H7 (cell line): ENCODE measurements at regions not wholly inside any gene's neighbourhood (a gene's known extent, or its start where the extent isn't known, plus 50 kb on each side); places are given as distances from the start of the nearest gene placed in this dataset.
"Not testable (repeated sequence)": the region's sequence is repeated elsewhere in the genome, so short reads cannot be mapped to it uniquely, and the experiment has no call there.

Experiments used
- DNase-seq: peaks from one replicate; pipeline ENCODE4 v3.0.0; 2012
- H3K27me3 ChIP-seq: 2 replicates; pipeline ENCODE4 v1.6.0; 2011; ENCODE audit warnings: mild to moderate bottlenecking, low read length; ENCODE audit not compliant: control insufficient read depth, insufficient read depth
- H3K36me3 ChIP-seq: replicated peaks from 2 replicates; pipeline ENCODE4 v1.5.1; 2011; ENCODE audit warnings: low read length; ENCODE audit not compliant: control insufficient read depth, insufficient read depth
- H3K4me3 ChIP-seq: 2 replicates; pipeline ENCODE4 v1.5.1; 2011; ENCODE audit warnings: low read depth, mild to moderate bottlenecking, control low read depth, low read length, moderate library complexity; ENCODE audit not compliant: insufficient read depth

- DNase-seq = no peak
- Histone ChIP-seq H3K36me3 (no peaks in the 10 kb centered on the region), H3K4me3 (no peak overlapping the region), H3K27me3 (no peaks in the 10 kb centered on the region)
These were observed 442.1 kb upstream of the NR5A2 start for GRCh38 chr1:199585392-199585791.

GRCh38 chr1:199590708-199591107, 436.8 kb upstream of the NR5A2 start:
- Histone ChIP-seq H3K27me3 (no peaks in the 10 kb centered on the region; the same call in 1 of the 2 replicates), H3K36me3 (no peaks in the 10 kb centered on the region), H3K4me3 (no peak overlapping the region)
- no peak for DNase-seq

GRCh38 chr1:199591468-199591867, 436.0 kb upstream of the NR5A2 start:
- DNase-seq = no peak
- Histone ChIP-seq H3K36me3 (no peaks in the 10 kb centered on the region), H3K27me3 (no peaks in the 10 kb centered on the region; the same call in 1 of the 2 replicates)

GRCh38 chr1:199593475-199593874, 434.0 kb upstream of the NR5A2 start:
- Histone ChIP-seq H3K4me3 (no peak overlapping the region), H3K36me3 (no peaks in the 10 kb centered on the region), H3K27me3 (no peaks in the 10 kb centered on the region; the same call in 1 of the 2 replicates)
- DNase-seq = no peak

More at GRCh38 chr1:199591468-199591867, 436.0 kb upstream of the NR5A2 start:
- no peak overlapping the region for H3K4me3 ChIP-seq

GRCh38 chr1:199596448-199596847, 431.1 kb upstream of the NR5A2 start:
- not testable (repeated sequence) for H3K27me3 ChIP-seq, DNase-seq, H3K36me3 ChIP-seq, H3K4me3 ChIP-seq

GRCh38 chr1:199597152-199597551, 430.4 kb upstream of the NR5A2 start:
- H3K27me3 ChIP-seq = no peaks in the 10 kb centered on the region; the same call in 1 of the 2 replicates
- no peak for DNase-seq
- no peak overlapping the region for H3K4me3 ChIP-seq
- no peaks in the 10 kb centered on the region for H3K36me3 ChIP-seq

- no peaks in the 10 kb centered on the region for H3K27me3 ChIP-seq
- H3K4me3 ChIP-seq = no peak overlapping the region
- DNase-seq = no peak
- no peaks in the 10 kb centered on the region for H3K36me3 ChIP-seq
These were observed 419.1 kb upstream of the NR5A2 start for GRCh38 chr1:199608414-199608813.

GRCh38 chr1:199612976-199613774, 414.3 kb upstream of the NR5A2 start:
- DNase-seq = no peak
- Histone ChIP-seq H3K36me3 (no peaks in the 10 kb centered on the region), H3K4me3 (no peak overlapping the region), H3K27me3 (no peaks in the 10 kb centered on the region)

GRCh38 chr1:199616947-199617346, 410.6 kb upstream of the NR5A2 start:
- H3K4me3 ChIP-seq = no peak overlapping the region
- no peaks in the 10 kb centered on the region for H3K36me3 ChIP-seq
- no peak for DNase-seq
- H3K27me3 ChIP-seq = no peaks in the 10 kb centered on the region

- H3K27me3 ChIP-seq = no peaks in the 10 kb centered on the region
- H3K4me3 ChIP-seq = no peak overlapping the region
- H3K36me3 ChIP-seq = no peaks in the 10 kb centered on the region
- no peak for DNase-seq
These were observed 408.3 kb upstream of the NR5A2 start for GRCh38 chr1:199619223-199619622.

GRCh38 chr1:199626228-199626627, 401.3 kb upstream of the NR5A2 start:
- H3K36me3 ChIP-seq, H3K27me3 ChIP-seq, H3K4me3 ChIP-seq, DNase-seq: not testable (repeated sequence)

GRCh38 chr1:199629624-199630023, 397.9 kb upstream of the NR5A2 start:
- H3K4me3 ChIP-seq = no peak overlapping the region
- DNase-seq = no peak
- no peaks in the 10 kb centered on the region for H3K27me3 ChIP-seq

GRCh38 chr1:199639453-199639852, 388.1 kb upstream of the NR5A2 start:
- Histone ChIP-seq H3K27me3 (no peaks in the 10 kb centered on the region), H3K4me3 (no peak overlapping the region), H3K36me3 (no peaks in the 10 kb centered on the region)
- DNase-seq = no peak

More at GRCh38 chr1:199629624-199630023, 397.9 kb upstream of the NR5A2 start:
- no peaks in the 10 kb centered on the region for H3K36me3 ChIP-seq

- no peaks in the 10 kb centered on the region for H3K27me3 ChIP-seq
- no peak for DNase-seq
- no peak overlapping the region for H3K4me3 ChIP-seq
- no peaks in the 10 kb centered on the region for H3K36me3 ChIP-seq
These were observed 386.0 kb upstream of the NR5A2 start for GRCh38 chr1:199641531-199641930.

GRCh38 chr1:199644912-199645311, 382.6 kb upstream of the NR5A2 start:
- no peak overlapping the region for H3K4me3 ChIP-seq

More at GRCh38 chr1:199644912-199645311, 382.6 kb upstream of the NR5A2 start:
- no peak for DNase-seq
- no peaks in the 10 kb centered on the region for H3K27me3 ChIP-seq
- no peaks in the 10 kb centered on the region for H3K36me3 ChIP-seq
